HG02840 (cell line): ENCODE measurements at regions not wholly inside any gene's neighbourhood (a gene's known extent, or its start where the extent isn't known, plus 50 kb on each side); places are given as distances from the start of the nearest gene placed in this dataset.

Source experiments
- ATAC-seq: cut with Tn5 transposase; IDR thresholded peaks from one replicate; pipeline ENCODE4 v1.9.1; 2021; ENCODE audit warnings: mild to moderate bottlenecking, moderate library complexity, moderate number of reproducible peaks; ENCODE audit not compliant: unreplicated experiment, low FRiP score

DNA sequence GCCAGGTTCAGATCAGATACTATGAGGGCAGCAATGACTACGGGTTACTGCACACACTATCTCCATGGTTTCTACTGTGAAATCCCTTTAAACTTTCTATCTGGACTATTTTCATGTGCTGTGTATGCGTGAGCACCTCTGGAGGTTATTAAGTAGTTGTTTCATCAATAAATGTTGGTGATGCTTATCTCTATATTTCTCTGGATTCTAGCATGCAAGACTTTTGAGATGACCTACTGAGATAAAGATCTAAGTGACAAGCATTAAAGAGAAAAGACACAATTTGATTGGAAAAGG lies 194.0 kb downstream of the NRIP1 start:
- ATAC-seq, result no peak

DNA sequence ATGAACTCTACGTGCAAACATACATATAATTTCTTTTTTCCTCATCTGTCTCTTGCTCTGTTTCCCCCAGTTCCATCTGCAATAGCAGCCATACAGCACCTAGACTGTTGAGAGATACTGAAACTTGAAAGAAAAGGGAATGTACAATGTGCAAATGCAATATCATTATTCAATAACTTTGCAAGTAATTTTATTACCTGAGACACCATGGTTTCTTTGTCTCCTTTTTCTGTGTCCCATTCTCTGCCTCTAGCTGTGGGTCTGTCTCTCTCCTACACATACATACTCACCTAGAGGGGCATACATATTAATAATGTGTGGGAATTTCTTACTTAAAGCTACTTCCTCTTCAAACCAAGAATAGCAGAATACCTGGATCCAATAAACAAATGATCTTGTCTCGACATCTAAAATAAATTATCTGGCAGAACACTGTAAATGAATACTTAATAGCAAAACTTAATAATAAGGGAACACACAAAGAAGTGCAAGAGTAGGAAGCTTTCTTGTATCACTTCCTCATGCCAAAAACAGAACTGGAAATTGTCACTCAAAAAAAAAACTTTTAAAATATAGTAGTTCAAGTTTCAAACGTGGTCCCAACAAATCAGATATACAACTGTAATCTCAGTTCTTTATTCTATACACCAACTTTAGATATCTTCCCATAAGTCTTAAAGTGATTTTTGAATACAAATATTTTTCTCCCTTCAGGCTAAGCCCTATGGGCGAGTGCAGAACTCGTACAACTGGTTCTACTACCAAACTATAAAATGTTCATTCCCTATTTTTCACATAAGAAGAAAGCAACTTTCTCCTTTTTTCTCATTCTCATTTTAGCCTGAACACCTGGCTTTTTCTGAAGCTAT lies 194.6 kb downstream of the NRIP1 start:
- peak; percentile 49 for ATAC-seq

DNA sequence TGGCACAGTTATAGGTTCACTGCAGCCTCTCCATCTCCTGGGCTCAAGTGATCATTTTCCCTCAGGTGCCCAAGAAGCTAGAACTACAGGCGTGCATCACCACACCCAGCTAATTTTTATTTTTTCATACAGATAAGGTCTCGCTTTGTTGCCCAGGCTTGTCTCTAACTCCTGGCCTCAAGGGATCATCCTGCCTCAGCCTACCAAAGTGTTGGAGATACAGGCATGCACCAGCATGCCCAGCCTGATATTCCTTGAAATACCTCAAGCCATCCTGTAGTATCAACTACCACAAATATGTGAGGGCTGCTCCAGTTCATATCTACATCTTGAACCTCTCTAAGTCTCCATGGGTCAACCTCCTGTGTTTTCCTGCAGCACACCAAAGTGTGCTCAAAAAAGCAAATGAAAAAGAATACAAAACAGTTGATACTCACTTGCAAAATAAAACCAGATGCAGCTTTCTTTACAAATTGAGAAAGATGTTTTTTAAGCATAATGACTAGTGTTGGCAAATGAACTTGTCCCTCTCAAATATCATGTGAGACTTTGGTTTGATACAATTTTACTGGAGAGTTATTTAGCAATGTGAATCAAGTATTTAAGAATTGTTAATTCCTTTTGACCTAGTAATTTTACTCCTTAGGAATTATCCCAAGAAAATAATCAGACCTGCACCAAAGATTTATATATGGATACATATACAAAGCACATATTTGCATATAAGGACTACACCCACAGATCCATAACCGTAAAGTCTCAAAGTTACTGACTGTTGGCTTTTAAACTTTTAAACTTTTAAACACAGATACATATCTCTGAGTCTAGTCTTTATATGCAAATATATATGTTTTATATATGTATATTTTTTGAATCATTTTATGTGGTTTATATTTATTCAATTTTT lies 197.7 kb downstream of the NRIP1 start:
- ATAC-seq, result no peak

DNA sequence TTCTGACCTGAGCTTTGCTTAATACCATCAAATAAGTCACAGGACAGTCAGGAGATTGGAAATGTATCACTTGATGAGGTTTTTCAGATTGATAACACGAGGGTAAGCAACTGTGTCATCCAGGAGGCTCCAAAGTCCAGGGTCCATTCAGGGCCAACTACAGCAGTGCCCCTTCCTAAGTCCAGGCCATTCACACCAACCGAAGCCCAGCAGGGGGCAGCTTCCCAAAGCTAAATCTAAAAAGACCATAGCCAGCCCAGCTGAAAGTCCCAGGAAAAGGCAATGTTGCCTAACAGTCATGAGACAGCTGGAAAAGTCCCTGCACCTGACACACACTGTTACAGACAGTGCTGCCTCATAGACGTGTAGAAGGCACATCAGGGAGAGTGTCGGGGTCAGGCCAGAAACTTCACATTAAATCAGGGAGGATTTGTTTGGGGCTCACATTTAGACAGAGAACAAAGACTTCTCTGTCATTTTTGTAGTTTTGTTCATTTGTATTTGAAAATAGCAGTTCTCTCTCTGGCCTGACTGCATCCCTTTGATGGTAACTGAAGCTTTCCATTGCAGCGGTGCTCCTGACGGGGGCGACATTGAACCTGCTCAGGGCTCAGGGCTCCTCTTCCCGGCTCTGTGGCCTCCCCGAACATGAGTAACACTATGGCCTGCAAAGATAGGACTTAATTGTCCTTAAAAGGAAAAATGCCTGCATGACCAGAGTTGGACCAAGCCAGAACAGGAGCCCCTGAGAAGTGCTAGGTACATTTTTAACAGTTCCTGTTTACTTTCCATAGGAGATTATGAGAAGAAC lies 200.4 kb downstream of the NRIP1 start:
- ATAC-seq, result peak; percentile 51

DNA sequence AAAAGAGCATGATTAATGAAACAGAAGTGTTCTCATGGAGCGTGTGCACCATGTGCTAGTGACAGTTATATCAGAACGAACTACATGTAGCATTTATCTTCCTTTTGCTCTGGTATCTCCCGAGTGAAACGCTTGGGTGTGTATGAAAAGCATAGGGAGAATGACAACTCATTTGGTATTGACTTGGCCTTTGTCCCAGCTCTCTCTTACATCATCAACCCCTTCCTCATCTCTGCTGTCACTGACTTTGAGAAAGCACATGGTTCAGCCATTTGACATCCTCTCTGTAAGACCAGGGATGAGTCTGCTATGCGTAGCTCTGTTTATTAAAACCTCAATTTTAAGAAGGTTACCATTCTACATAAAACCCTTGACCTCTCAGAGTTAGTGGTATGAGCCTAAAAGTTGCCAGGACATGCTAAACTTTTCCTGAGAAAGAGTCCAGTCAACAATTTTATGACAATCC lies 201.0 kb downstream of the NRIP1 start:
- ATAC-seq, result no peak

DNA sequence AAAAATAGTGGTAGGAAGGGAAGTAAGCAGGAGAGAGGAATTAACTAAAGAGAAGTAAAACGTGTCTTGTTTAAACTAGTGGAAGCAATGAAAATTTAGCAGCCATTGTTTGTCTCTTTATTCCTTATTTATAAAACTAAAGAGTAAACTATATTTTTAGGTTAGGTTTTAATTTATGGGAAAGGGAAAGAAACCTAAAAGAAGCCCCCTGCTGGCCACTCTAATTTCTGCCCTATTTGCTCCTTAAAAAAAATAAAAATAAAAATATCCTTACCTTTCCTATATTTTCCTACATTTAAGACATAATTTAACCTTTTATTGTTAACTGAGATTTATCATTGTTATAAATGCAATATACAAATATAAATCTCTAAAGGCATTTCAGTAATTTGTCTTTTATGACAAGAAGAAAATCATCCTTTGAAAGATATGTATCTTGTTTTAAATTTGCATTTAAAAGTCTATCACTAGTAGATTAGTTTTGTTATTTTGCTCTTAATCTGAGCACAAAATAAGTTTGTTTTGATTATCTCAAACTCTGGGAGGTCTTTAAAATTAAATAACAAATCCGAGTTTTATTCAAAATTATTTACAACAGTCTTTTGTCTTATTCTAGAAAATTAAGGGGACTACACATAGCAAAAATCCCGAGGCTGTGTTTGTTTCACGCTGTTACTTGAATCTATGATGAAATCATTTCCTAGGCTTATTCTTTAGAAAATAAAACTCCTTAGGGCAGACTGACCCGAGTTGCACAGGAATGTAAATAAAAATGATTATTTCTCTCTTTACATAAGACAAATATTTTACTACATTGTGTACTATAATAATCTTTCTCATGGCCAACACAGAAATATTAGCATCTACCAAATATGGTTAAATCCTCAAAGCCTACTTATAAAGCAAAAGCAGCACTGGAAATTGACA lies 201.7 kb downstream of the NRIP1 start:
- ATAC-seq, result no peak

DNA sequence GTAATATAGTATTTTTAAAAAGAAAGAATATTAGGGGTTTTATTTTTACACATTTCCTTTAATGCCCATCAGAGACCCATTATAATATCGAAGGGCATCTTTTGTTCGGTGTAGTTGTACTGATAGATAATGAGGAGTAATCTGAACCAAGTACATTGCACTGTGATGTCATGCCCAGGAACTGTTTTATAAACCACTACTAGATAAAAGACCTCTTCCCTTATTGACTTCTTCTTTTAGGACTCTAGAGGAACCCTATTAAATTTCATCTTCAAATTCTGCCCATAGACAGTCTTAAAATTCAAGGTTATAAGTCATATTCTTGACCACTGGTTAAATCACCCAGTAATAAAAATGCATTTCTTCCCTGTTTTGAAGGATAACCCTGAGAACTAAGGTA lies 206.5 kb downstream of the NRIP1 start:
- no peak for ATAC-seq

DNA sequence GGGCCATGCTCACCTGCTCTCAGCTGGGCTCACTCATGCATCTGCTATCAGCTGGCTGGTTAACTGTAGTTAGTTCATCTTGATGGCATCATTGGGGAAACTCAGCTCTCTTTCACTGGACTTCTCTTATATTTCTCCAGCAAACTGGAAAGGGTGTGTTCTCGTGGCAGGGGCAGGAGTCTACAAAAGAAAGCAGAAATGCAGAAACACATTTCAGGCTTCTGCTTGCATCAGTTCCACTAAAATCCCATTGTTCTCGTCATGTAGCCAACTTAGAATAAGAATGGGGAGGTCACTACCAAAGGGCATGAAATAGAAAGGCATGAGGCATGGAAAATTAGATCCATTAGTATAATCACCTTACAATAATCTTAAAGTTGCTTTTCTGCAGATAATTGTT lies 207.3 kb downstream of the NRIP1 start:
- ATAC-seq, result no peak

DNA sequence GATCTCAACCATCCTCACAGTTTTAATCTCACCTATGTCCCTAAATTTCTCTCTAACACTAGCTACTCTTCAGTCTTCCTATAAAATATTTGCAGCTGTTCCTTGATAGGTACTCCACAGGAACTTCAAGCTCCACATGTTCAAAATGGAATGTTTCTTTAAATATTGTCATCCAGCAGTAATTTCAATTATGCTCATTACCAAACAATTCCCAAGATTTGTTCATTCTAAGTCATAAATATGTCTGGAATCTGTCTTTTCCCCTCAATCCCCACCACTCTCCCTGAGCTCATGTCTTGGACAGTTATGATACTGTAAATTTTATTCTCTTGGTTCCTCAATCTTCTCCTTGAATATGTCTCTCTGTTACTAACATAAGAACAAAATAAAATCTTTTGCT lies 214.4 kb downstream of the NRIP1 start:
- ATAC-seq, result no peak

DNA sequence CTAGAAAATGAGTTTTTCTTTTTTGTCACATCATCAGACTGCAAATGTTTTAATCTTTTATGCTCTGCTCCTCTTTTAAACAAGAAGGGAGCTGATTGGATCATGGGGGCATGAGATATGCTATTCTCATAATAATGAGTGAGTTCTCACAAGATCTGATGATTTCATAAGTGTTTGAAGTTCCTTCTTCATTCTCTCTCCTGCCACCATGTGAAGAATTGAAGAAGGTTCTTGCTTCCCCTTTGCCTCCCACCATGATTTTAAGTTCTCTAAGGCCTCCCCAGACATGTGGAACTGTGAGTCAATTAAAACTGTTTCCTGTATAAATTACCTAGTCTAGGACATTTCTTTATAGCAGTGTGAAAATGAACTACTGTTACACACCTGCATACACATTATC lies 218.2 kb downstream of the NRIP1 start:
- no peak for ATAC-seq

DNA sequence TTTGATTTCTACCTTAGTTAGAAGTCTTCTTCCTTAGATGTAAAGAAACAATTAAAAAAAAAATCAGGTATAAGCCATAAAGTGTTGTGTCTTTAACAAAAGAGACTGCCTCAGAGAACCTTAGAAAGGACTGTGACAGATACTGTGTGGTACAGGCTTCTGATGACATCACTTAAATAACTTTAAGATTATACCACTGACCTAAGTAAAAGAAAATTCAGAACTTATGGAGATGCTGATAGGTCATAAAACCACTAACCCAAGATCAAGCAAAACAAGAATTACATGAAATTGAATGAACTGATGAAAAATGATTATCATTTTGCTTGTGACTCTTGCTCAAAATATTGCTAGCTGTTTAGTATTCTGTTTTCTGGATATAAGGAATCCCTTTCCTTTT lies 220.8 kb downstream of the NRIP1 start:
- no peak for ATAC-seq

DNA sequence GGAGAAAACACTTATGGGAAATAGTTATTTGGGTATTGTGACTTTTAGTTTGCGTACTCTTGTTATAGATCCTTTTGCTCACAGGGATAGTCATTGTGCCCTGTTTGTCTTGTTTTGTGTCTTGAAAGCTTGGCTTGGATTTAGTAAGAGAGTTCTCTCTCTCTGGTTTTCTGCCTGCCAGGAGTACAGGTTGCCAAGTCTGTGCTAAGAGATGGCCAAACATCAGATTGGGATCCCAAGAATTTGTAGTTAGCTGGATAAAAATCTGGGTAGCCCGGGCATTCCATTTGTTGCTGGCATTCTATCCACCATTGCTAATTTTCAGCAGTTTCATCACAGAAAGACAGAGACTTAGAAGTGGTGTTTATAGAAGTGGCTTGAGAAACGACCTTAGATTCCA lies 222.2 kb downstream of the NRIP1 start:
- ATAC-seq, result no peak

DNA sequence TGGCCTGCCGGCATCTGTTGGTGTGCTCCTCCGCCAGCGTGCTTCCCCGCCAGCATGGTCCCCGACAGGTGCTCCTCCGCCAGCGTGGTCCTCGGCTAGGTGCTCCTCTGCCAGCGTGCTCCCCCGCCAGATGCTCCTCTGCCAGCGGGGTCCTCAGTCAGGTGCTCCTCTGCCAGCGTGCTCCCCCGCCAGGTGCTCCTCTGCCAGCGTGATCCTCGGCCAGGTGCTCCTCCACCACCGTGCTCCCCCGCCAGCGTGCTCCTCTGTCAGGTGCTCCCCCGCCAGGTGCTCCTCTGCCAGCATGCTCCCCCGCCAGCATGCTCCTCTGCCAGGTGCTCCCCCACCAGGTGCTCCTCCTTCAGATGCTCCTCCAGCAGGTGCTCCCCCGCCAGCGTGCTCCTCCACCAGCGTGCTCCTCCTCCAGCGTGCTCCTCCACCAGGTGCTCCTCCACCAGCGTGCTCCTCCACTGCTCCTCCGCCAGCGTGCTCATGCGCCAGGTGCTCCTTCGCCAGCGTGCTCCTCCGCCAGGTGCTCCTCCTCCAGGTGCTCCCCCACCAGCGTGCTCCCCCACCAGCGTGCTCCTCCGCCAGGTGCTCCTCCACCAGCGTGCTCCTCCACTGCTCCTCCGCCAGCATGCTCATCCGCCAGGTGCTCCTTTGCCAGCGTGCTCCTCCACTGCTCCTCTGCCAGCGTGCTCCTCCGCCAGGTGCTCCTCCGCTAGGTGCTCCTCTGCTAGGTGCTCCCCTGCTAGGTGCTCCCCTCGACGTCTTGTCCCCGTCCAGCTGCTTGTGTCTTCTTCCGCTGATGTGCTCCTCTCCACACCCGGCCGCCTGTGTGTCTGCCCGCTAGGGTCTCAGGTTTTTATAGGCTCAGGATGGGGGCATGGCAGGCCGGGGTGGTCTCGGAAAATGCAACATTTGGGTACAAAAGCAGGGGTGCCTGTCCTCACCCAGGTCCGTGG lies 223.0 kb downstream of the NRIP1 start:
- ATAC-seq, result no peak

DNA sequence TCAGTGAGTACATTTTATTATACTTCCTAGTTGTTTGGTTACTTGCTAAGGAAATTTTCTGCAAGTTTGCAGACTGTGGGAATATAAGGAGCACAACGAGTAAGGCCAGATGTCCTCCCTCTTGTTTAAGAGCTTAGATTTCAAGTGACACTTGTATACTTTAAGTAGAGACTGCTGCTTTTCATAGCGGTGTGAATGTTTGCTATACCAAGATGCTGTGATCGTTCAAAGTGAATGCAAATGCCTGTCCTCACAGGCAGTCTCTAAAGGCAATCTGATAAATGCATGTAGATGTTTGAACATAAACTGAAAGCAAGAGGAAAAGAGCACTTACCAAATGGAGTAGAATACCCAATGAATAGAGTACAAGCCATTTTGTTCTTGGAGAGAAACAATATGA lies 226.4 kb downstream of the NRIP1 start:
- no peak for ATAC-seq

DNA sequence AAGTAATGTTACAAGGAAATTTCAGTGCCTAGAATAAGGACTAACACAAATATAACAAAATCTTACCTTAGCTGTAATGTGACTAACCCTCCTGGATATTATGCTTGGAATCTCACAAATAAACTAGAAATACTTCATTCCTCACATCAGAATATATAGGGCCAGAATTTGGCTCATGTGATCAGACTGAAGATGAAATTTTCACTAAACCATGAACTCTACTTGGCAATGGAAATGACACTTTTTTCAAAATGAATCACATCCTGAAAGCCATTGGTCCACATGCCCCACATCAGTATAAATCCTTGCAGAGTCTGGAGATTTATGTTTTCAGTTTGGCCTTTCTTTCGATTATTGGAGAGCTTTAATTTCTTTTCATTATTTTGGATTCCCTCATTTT lies 227.8 kb downstream of the NRIP1 start:
- ATAC-seq, result no peak

DNA sequence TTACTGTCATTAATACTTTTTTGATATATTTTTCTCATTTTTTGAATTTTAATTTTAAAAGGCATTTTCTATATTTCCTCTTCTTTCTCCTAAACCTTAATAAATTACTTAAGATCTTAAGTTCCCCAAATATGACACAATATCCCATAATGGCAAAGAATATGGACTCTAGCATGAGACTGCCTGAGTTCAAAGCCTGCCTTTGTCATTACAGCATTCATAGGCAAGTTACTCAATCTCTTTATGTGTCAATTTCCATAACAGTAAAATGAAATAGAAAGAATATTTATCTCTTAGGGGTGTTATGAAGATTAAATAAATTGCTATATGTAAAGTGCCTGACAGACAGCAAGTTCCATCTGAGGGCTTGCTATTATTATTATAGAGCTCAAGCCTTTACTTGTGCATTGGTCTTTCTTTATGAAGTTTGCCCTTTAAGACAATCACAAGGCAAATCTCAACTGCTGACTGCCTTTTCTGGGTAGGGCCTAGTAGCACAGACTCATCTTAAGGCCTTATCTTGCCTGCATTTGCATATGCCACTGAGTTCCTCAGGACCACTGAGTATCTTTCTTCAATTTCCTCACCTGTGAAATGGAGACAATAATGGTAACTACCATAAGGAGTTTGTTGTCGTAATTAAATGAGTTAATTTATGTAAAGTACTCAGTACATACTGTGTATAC lies 231.0 kb downstream of the NRIP1 start:
- ATAC-seq, result no peak

DNA sequence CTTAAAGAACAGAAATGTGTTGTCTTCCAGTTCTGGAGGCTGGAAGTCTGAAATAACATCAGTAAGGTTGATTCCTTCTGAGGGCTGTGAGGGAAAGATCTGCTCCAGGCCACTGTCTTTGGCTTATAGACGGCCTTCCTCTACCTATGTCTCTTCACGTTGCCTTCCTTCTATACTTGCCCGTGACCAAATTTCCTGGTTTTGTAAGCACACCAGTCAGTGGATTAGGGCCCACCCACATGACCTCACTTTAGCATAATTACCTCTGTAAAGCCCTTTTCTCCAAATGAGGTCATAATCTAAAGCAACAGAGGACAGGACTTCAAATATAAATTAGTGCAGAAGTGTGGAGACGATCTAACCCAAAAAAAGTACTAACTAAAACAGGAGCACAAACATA lies 231.6 kb downstream of the NRIP1 start:
- ATAC-seq, result no peak

DNA sequence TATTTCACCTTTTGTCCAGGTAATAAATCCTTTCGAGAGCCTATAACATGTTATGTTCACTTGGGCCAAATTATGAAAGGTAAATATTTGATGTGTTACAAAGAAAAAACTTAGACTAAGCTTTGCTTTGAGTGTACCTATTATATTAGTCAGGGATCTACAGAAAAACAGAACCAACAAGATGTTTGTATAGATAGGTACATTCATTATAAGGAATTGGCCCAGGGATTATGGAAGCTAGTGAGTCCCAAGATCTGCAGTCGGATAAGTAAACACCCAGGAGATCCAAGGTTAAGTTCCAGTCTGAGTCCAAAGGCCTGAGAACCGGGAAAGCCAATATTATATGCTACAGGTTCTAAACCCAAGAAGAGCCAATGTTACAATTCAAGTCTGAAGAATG lies 234.5 kb downstream of the NRIP1 start:
- ATAC-seq, result no peak
